ENCODE measurements at regions not wholly inside any gene's neighbourhood (a gene's known extent, or its start where the extent isn't known, plus 50 kb on each side); places are given as distances from the start of the nearest gene placed in this dataset.

DNA sequence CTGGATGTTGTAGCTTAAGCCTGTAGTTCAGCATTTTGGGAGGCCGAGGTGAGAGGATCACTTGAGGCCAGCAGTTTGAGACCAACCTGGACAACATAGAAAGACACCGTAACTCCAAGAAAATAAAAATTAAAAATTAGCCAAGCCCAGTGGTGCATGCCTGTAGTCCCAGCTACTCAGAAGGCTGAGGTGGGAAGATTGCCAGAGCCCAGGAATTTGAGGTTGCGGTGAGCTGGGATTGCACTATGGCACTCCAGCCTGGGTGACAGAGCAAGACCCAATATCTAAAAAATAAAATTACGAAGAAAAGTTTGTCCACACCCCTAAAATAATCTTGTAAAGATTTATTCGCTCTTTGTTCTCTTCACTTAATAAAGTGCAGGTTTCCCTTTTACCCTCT is 951.0 kb downstream of the TYW1 start:
- no peak overlapping the region for H3K4me3 ChIP-seq (ENCODE audit: control insufficient read depth, low read depth, low read length)

DNA sequence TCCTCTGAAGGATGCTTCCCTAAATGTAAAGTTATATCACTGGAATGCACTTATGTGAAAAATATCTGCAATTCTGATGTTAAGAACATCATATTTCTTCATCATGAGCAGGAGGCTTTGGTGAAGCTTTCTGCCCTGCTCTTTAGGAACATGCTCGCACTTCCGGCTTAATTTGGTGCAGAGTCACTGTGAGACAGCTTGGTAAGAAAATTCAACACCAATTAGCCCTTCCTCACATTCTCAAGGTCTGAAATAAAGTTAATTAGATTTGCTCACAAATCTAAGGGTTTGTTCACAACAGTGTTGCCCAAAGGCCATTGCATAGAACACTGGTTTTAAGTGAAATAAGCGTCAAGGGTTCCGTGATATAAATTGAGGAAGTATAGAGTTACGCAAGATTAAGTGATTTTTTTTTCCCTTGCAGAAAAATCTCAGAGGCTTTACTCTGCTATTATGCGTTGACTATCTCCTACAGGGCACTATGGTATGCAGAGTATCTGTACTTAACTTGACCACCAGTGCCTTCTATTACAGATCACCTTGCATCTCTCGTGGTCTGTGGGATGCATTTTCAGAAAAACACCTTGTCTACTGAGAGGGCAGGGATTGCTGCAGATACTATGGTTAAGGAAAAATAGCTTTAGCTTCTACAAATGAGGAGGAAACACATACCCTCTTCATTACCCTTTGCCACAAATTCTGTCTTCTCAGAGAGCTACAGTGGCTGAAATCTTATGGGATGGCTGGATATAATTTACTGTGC is 953.9 kb downstream of the TYW1 start:
- DNase-seq (ENCODE audit: low read depth) = no peak
- H3K4me3 ChIP-seq (ENCODE audit: control insufficient read depth, low read depth, low read length) = no peak overlapping the region
- TF ChIP-seq, protein P1, sequence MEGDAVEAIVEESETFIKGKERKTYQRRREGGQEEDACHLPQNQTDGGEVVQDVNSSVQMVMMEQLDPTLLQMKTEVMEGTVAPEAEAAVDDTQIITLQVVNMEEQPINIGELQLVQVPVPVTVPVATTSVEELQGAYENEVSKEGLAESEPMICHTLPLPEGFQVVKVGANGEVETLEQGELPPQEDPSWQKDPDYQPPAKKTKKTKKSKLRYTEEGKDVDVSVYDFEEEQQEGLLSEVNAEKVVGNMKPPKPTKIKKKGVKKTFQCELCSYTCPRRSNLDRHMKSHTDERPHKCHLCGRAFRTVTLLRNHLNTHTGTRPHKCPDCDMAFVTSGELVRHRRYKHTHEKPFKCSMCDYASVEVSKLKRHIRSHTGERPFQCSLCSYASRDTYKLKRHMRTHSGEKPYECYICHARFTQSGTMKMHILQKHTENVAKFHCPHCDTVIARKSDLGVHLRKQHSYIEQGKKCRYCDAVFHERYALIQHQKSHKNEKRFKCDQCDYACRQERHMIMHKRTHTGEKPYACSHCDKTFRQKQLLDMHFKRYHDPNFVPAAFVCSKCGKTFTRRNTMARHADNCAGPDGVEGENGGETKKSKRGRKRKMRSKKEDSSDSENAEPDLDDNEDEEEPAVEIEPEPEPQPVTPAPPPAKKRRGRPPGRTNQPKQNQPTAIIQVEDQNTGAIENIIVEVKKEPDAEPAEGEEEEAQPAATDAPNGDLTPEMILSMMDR (IDR thresholded peaks at IDR 0.05; ENCODE audit: control insufficient read depth, insufficient read depth, low read depth, low read length, missing control alignments) = no peak

More for the DNA sequence above, 951.0 kb downstream of the TYW1 start:
- TF ChIP-seq, protein P1 (IDR thresholded peaks at IDR 0.05; ENCODE audit: control insufficient read depth, insufficient read depth, low read depth, low read length, missing control alignments) = no peak
- no peak for DNase-seq (ENCODE audit: low read depth)

DNA sequence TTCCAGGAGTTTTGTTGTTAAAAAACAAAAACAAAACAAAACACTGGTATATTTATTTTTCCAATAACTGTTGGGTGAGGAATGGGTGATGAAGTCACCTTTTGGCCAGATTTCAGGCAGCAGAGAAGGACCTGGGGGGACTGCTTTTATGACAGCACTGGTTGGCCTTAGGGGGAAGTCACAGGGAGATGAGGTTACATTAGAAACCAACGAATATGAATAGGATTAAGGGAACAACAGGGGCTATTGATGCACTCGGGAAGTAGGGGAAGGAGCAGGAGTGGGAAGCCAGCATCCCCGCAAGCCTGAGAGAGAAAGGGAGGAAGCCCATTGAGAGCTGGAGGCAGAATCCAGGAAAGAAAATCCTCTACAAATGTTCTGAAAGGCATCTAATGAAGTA is 958.4 kb downstream of the TYW1 start:
- TF ChIP-seq, protein P1 (IDR thresholded peaks at IDR 0.05; ENCODE audit: control insufficient read depth, insufficient read depth, low read depth, low read length, missing control alignments) = no peak
- no peak overlapping the region for H3K4me3 ChIP-seq (ENCODE audit: control insufficient read depth, low read depth, low read length)
- no peak for DNase-seq (ENCODE audit: low read depth)

DNA sequence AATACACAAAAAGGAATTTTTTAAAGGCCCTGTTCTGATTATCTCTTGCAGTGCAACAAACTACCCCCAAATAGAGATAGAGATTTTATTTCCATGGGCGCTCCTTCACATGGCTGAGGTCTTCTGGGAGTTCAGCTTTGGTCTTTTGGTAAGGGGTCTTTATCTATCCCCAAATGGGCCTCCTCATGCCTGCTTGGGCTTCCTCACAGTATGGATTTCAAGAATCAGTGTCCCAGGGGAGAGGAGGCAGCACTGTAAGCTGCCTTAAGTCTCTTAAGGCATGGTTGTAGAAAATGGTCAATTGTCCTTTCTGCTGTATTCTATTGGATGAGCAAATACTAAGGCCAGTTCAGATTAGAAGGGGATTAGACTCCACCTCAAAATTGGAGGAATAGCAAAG is 966.2 kb downstream of the TYW1 start:
- no peak overlapping the region for H3K4me3 ChIP-seq (ENCODE audit: control insufficient read depth, low read depth, low read length)
- no peak for DNase-seq (ENCODE audit: low read depth)
- TF ChIP-seq, protein P1 (IDR thresholded peaks at IDR 0.05; ENCODE audit: control insufficient read depth, insufficient read depth, low read depth, low read length, missing control alignments) = no peak

DNA sequence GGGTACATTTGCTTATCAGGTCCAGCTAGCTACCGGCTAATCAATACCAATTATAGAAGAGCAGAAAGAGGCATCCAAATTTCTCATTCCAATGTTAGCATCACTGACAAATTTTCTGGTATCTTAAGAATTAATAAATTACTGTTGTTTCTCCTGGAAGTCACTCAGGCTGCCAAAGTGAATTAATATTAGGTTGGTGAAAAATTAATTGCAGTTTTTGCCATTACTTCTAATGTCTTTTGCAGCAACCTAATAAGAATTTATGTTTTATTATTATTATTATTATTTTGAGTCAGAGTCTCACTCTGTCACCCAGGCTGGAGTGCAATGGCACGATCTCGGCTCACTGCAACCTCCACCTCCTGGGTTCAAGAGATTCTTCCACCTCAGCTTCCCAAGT is 979.9 kb downstream of the TYW1 start:
- H3K4me3 ChIP-seq (ENCODE audit: control insufficient read depth, low read depth, low read length) = no peak overlapping the region
- TF ChIP-seq, protein P1 (IDR thresholded peaks at IDR 0.05; ENCODE audit: control insufficient read depth, insufficient read depth, low read depth, low read length, missing control alignments) = no peak

DNA sequence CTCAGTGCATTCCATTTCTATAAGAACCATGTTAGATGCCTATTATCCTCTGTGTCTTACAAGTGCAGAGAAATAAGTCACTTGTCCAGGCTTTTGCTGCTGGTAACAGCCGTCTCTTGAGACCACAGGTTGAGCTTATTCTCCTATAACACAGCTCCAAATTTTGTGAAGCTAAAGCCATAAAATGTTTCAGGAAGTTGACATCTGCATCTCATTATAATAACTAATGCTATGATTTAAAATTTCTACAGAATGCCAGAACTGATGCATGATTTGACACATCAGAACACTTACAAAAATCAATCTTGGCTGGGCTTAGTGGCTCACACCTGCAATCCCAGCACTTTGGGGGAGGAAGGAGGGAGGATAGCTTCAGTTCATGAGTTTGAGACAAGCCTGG is 986.9 kb downstream of the TYW1 start:
- TF ChIP-seq, protein P1 (IDR thresholded peaks at IDR 0.05; ENCODE audit: control insufficient read depth, insufficient read depth, low read depth, low read length, missing control alignments) = no peak
- no peak for DNase-seq (ENCODE audit: low read depth)

More for the DNA sequence above, 979.9 kb downstream of the TYW1 start:
- no peak for DNase-seq (ENCODE audit: low read depth)

More for the DNA sequence above, 986.9 kb downstream of the TYW1 start:
- no peak overlapping the region for H3K4me3 ChIP-seq (ENCODE audit: control insufficient read depth, low read depth, low read length)
